H1 (cell line): ENCODE measurements at regions not wholly inside any gene's neighbourhood (a gene's known extent, or its start where the extent isn't known, plus 50 kb on each side); places are given as distances from the start of the nearest gene placed in this dataset.
"Not testable (repeated sequence)": the region's sequence is repeated elsewhere in the genome, so short reads cannot be mapped to it uniquely, and the experiment has no call there.

ENCODE experiments used
- BRCA1 ChIP-seq: IDR thresholded peaks from 2 replicates; pipeline ENCODE4 v1.6.1; 2012; ENCODE audit warnings: low read depth, low read length, improper control_type of control experiment
- CEBPB ChIP-seq: IDR thresholded peaks from 2 replicates; pipeline ENCODE4 v1.6.1; 2012; ENCODE audit warnings: low read depth, low read length
- CTCF ChIP-seq, 3 experiments: IDR thresholded peaks; 1 replicate in 2 of 3; 2 replicates in 1 of 3; pipeline versions ENCODE4 v1.5.1 to v1.6.1; 2011; ENCODE audit warnings: low read length in 3 of 3, mild to moderate bottlenecking in 3 of 3, inconsistent platforms in 2 of 3, low read depth in 1 of 3, moderate library complexity in 1 of 3; ENCODE audit not compliant: insufficient read depth in 1 of 3; ENCODE audit errors: control extremely low read depth in 1 of 3
- SP2 ChIP-seq: IDR thresholded peaks from 2 replicates; pipeline ENCODE4 v1.6.1; 2012; ENCODE audit warnings: mild to moderate bottlenecking, low read length, inconsistent platforms
- TCF12 ChIP-seq: IDR thresholded peaks from 2 replicates; pipeline ENCODE4 v1.6.1; 2011; ENCODE audit warnings: low read depth, mild to moderate bottlenecking, low read length
- YY1 ChIP-seq: IDR thresholded peaks from 2 replicates; pipeline ENCODE4 v1.6.1; 2011; ENCODE audit warnings: low read depth, mild to moderate bottlenecking, low read length
- TF ChIP-seq, protein P1 (sequence below): IDR thresholded peaks from 2 replicates; pipeline ENCODE4 v1.6.1; 2011; ENCODE audit warnings: low read length, improper control_type of control experiment

GRCh38 chr21:6561168-6561567 is 3960.2 kb upstream of the TPTE start:
- TF ChIP-seq CTCF (IDR thresholded peaks at IDR 0.05; ENCODE audit: control extremely low read depth in 1 of 3, insufficient read depth in 1 of 3, low read depth in 1 of 3, low read length in 3 of 3); BRCA1; TCF12; YY1; CEBPB; SP2: not testable (repeated sequence)
- TF ChIP-seq, protein P1, sequence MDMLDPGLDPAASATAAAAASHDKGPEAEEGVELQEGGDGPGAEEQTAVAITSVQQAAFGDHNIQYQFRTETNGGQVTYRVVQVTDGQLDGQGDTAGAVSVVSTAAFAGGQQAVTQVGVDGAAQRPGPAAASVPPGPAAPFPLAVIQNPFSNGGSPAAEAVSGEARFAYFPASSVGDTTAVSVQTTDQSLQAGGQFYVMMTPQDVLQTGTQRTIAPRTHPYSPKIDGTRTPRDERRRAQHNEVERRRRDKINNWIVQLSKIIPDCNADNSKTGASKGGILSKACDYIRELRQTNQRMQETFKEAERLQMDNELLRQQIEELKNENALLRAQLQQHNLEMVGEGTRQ: not testable (repeated sequence)
